ENCODE measurements at regions not wholly inside any gene's neighbourhood (a gene's known extent, or its start where the extent isn't known, plus 50 kb on each side); places are given as distances from the start of the nearest gene placed in this dataset.

- no peak for TF ChIP-seq POLR2AphosphoS5 (IDR thresholded peaks at IDR 0.05)
- TF ChIP-seq CTCF (IDR thresholded peaks at IDR 0.05): no peak
Observed at GRCh38 chr1:199010492-199010891, 371.7 kb downstream of the PTPRC start.

Measured in suprapubic skin (tissue), 3 donors.